Peyer's patch (tissue), 4 donors: ENCODE measurements at regions not wholly inside any gene's neighbourhood (a gene's known extent, or its start where the extent isn't known, plus 50 kb on each side); places are given as distances from the start of the nearest gene placed in this dataset.

ENCODE experiments used
- DNase-seq, 3 donors: peaks; one replicate each; pipeline ENCODE4 v3.0.0-alpha.2; 2017 to 2019
- H3K27ac ChIP-seq, 4 donors: fragments of 200-600 bp; sonication (generic); one replicate each; pipeline ENCODE4 v1.5.1; 2016 to 2019
- H3K27me3 ChIP-seq, 2 donors: fragments of 200-600 bp; sonication (generic); one replicate each; pipeline ENCODE4 v1.5.1; 2019
- H3K36me3 ChIP-seq, 3 donors: fragments of 200-600 bp; sonication (generic); one replicate each; pipeline ENCODE4 v1.5.1; 2016 to 2019
- H3K4me1 ChIP-seq, 4 donors: fragments of 200-600 bp; sonication (generic); one replicate each; pipeline ENCODE4 v1.5.1; 2016 to 2019
- H3K4me3 ChIP-seq, 4 donors: fragments of 200-600 bp; sonication (generic); 1 replicate in 3 of 4; 2 replicates in 1 of 4; pipeline ENCODE4 v1.5.1; 2016 to 2019; ENCODE audit warnings: mild to moderate bottlenecking in 1 of 4
- H3K9me3 ChIP-seq, 4 donors: fragments of 200-600 bp; sonication (generic); one replicate each; pipeline ENCODE4 v1.5.1; 2016 to 2019; ENCODE audit warnings: mild to moderate bottlenecking in 1 of 4
- POLR2A ChIP-seq, 2 donors: fragments of 450-650 bp; IDR thresholded peaks; one replicate each; pipeline ENCODE4 v1.5.1; 2017; ENCODE audit warnings: antibody characterized with exemption in 2 of 2, mild to moderate bottlenecking in 2 of 2, moderate library complexity in 2 of 2
- TF ChIP-seq, protein P1 (sequence below), 6 experiments: fragments of 450-650 bp in 4 of 6; fragments of 200-600 bp in 2 of 6; sonication (generic) in 1 of 6; IDR thresholded peaks; one replicate each; pipeline ENCODE4 v1.5.1; 2017 to 2019; ENCODE audit warnings: antibody characterized with exemption in 6 of 6, mild to moderate bottlenecking in 3 of 6, moderate library complexity in 1 of 6

GRCh38 chr19:29106346-29106885 is 106.5 kb downstream of the UQCRFS1 start:
- TF ChIP-seq, protein P1, sequence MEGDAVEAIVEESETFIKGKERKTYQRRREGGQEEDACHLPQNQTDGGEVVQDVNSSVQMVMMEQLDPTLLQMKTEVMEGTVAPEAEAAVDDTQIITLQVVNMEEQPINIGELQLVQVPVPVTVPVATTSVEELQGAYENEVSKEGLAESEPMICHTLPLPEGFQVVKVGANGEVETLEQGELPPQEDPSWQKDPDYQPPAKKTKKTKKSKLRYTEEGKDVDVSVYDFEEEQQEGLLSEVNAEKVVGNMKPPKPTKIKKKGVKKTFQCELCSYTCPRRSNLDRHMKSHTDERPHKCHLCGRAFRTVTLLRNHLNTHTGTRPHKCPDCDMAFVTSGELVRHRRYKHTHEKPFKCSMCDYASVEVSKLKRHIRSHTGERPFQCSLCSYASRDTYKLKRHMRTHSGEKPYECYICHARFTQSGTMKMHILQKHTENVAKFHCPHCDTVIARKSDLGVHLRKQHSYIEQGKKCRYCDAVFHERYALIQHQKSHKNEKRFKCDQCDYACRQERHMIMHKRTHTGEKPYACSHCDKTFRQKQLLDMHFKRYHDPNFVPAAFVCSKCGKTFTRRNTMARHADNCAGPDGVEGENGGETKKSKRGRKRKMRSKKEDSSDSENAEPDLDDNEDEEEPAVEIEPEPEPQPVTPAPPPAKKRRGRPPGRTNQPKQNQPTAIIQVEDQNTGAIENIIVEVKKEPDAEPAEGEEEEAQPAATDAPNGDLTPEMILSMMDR (IDR thresholded peaks at IDR 0.05) = no peak
- TF ChIP-seq POLR2A (IDR thresholded peaks at IDR 0.05) = no peak
- H3K27ac ChIP-seq = no peak overlapping the region
- H3K4me1 ChIP-seq = no peaks in the 10 kb centered on the region
- no peak for DNase-seq
- H3K9me3 ChIP-seq = no peaks in the 10 kb centered on the region
- no peaks in the 10 kb centered on the region for H3K36me3 ChIP-seq
- H3K4me3 ChIP-seq = no peak overlapping the region
- no peaks in the 10 kb centered on the region for H3K27me3 ChIP-seq

DNA sequence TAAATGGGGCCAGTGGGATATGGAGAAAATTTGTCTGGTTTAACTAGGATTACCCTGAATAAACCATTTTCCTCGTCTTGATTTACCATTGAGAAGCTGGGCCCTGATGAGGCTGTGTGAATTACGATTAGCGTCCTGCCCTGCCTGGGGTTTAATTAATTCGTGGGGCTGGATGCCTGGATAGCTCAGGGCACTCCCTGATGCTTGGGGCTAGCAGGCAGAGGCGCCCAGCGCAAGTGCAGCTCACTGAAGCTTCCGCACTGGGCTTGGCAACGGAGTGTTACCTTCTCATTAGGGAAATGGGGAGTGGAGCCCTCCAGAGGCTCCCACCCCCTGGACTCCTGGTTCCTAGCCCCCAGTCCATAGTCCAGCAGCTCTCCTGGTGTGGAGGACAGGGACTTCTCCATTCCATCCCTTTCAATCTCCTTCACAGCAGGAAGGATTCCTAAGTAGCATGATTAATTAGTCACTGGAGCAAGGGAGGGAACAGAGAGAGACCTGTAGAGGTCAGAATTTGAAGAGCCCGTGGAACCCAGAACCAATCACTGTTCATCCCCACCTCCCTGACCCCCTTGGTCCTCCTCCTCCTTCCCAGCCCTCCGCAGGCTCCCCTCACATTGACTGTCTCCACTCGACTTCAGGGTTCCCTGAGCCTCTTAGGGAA is 107.2 kb downstream of the UQCRFS1 start:
- Histone ChIP-seq H3K27me3 (no peaks in the 10 kb centered on the region), H3K36me3 (no peaks in the 10 kb centered on the region), H3K27ac (no peak overlapping the region), H3K9me3 (no peaks in the 10 kb centered on the region), H3K4me3 (no peak overlapping the region), H3K4me1 (no peaks in the 10 kb centered on the region)
- no peak for DNase-seq
- TF ChIP-seq POLR2A (IDR thresholded peaks at IDR 0.05) = no peak
- TF ChIP-seq, protein P1 (IDR thresholded peaks at IDR 0.05) = no peak

DNA sequence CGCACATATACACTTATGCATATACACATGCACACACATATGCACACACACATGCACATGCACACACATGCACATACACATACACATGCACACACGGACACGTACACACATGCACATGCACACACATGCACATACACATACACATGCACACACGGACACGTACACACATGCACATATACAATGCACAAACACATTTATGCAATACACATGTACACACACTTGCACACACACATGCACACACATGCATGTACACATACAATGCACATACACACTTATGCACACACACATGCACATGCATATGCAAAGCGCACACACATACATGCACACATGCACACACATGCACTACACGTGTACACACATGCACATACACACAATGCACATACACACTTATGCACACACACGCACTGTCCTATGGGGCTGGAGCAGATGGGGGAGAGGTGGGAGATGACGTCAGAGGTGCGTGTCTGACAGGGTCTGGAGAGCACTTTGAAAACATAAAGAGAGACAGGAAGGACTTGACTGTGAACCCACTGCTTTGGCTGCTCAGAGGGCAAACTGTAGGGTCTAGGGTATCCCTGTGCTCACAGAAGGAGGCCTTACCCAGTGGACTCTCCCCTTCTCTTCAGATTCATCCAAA is 108.2 kb downstream of the UQCRFS1 start:
- TF ChIP-seq, protein P1 (IDR thresholded peaks at IDR 0.05) = no peak
- TF ChIP-seq POLR2A (IDR thresholded peaks at IDR 0.05) = no peak
- no peaks in the 10 kb centered on the region for H3K27me3 ChIP-seq
- DNase-seq = no peak

DNA sequence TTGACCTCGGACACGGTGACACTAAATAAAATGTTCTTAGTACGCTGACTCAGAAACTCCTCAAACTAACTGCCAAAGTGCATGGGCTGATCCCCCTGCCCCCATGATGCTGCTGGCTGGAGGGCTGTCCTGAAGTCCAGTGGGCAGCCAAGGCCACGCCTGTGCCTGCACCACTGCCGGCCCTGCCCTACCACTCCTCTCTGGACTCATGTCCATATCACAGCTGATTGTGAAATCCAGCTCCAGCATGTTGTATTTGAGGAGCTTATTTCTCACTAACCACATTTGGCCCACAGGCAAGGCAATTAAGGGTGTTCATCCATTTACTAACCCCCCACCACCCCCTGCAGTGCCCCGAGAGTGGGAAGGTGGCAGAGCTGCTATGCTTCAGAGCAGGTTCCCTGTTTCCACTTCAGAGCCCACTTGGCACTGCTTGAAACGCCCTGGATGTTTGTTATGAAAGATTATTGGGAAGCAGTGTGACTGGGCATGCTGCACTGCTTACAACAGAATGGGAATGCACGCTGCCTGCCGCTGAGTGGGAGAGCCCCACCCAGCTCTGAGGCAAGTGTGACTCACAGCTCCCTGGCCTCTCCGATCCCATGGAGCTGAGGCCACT is 114.0 kb downstream of the UQCRFS1 start:
- Histone ChIP-seq H3K36me3 (no peaks in the 10 kb centered on the region), H3K27me3 (no peaks in the 10 kb centered on the region), H3K4me1 (no peaks in the 10 kb centered on the region), H3K27ac (peak overlapping the region in 2 of 4 donors; percentile 16 to 39), H3K4me3 (no peak overlapping the region), H3K9me3 (no peaks in the 10 kb centered on the region)
- TF ChIP-seq POLR2A (IDR thresholded peaks at IDR 0.05) = no peak
- TF ChIP-seq, protein P1 (IDR thresholded peaks at IDR 0.05) = no peak
- peak in 1 of 3 donors; percentile 54 for DNase-seq

More for the DNA sequence above, 108.2 kb downstream of the UQCRFS1 start:
- H3K36me3 ChIP-seq = no peaks in the 10 kb centered on the region
- H3K4me3 ChIP-seq = no peak overlapping the region
- H3K4me1 ChIP-seq = no peaks in the 10 kb centered on the region
- H3K9me3 ChIP-seq = no peaks in the 10 kb centered on the region
- H3K27ac ChIP-seq = no peak overlapping the region

DNA sequence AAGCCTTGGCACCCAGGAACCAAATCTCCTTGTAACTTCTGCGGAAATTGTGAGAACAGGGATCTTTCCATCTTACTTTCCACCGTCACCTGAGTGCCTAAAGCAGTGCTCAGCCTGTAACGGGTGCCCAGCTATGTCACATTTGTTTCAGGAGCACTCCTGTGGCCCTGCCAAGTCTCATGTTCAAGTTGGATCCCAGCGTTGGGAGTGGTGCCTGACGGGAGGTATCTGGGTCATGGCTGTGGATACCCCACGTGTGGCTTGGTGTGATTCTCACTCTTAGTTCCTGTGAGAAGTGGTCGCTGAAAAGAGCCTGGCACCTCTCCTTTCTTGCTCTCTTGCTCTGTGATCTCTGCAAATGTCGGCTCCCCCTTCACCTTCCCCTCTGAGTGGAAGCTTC is 114.9 kb downstream of the UQCRFS1 start:
- H3K4me3 ChIP-seq = no peak overlapping the region
- H3K27ac ChIP-seq = peak overlapping the region in 1 of 4 donors; percentile 22
- DNase-seq = no peak

More for the DNA sequence above, 114.9 kb downstream of the UQCRFS1 start:
- no peak for TF ChIP-seq POLR2A (IDR thresholded peaks at IDR 0.05)
- TF ChIP-seq, protein P1 (IDR thresholded peaks at IDR 0.05) = no peak
- Histone ChIP-seq H3K4me1 (no peaks in the 10 kb centered on the region), H3K36me3 (no peaks in the 10 kb centered on the region), H3K27me3 (no peaks in the 10 kb centered on the region), H3K9me3 (no peaks in the 10 kb centered on the region)
